A549 (cell line): ENCODE measurements at regions not wholly inside any gene's neighbourhood (a gene's known extent, or its start where the extent isn't known, plus 50 kb on each side); places are given as distances from the start of the nearest gene placed in this dataset.

Experiments used
- CEBPB ChIP-seq, 2 experiments: fragments of >200 bp in 1 of 2; sonication (Bioruptor Twin) in 1 of 2; formaldehyde crosslinking in 1 of 2; IDR thresholded peaks; 2 replicates each; pipeline ENCODE4 v1.6.1; 2012 to 2016
- EHMT2 ChIP-seq: fragments of 200-600 bp; sonication (generic); IDR thresholded peaks from 2 replicates; pipeline ENCODE4 v1.6.1; 2016; ENCODE audit warnings: antibody characterized with exemption, low read depth, mild to moderate bottlenecking, moderate library complexity
- EP300 ChIP-seq, 2 experiments: fragments of >200 bp; sonication (Bioruptor Twin); formaldehyde crosslinking; IDR thresholded peaks; 2 replicates in 1 of 2; 3 replicates in 1 of 2; pipeline ENCODE4 v1.6.1; 2016 to 2017
- FOSL2 ChIP-seq, 2 experiments: fragments of 450-650 bp in 1 of 2; fragments of >200 bp in 1 of 2; sonication (Bioruptor Twin) in 1 of 2; formaldehyde crosslinking; IDR thresholded peaks; 2 replicates each; pipeline versions ENCODE4 v1.5.0 to v1.6.1; 2016 to 2020; ENCODE audit warnings: mild to moderate bottlenecking in 1 of 2, moderate library complexity in 1 of 2
- HEYL ChIP-seq: fragments of 250-450 bp; sonication (Bioruptor Pico); IDR thresholded peaks from 2 replicates; pipeline ENCODE4 v1.8.0; 2021; ENCODE audit warnings: mild to moderate bottlenecking, moderate library complexity
- NPAS2 ChIP-seq: fragments of 250-450 bp; sonication (Bioruptor Pico); IDR thresholded peaks from 2 replicates; pipeline ENCODE4 v1.8.0; 2022; ENCODE audit warnings: mild to moderate bottlenecking, moderate library complexity, borderline replicate concordance
- POLR2A ChIP-seq: IDR thresholded peaks from 2 replicates; pipeline ENCODE4 v1.6.1; 2012; ENCODE audit warnings: mild to moderate bottlenecking, low read length
- RAD21 ChIP-seq, 2 experiments: fragments of >200 bp in 1 of 2; sonication (Bioruptor Twin) in 1 of 2; formaldehyde crosslinking in 1 of 2; IDR thresholded peaks in 1 of 2; conservative IDR thresholded peaks in 1 of 2; 2 replicates in 1 of 2; 3 replicates in 1 of 2; pipeline ENCODE4 v1.6.1; 2012 to 2018; ENCODE audit warnings: inconsistent platforms in 1 of 2
- RNF2 ChIP-seq: fragments of 200-600 bp; sonication (generic); IDR thresholded peaks from 2 replicates; pipeline ENCODE4 v1.6.1; 2016; ENCODE audit warnings: low read depth, mild to moderate bottlenecking, antibody characterized with exemption, moderate library complexity, borderline replicate concordance
- TP53 ChIP-seq: fragments of 250-450 bp; sonication (Bioruptor Pico); IDR thresholded peaks from 2 replicates; pipeline ENCODE4 v1.5.0; 2021; ENCODE audit warnings: mild to moderate bottlenecking, moderate library complexity
- TF ChIP-seq, protein P1 (sequence below): fragments of >200 bp; sonication (Bioruptor Twin); formaldehyde crosslinking; IDR thresholded peaks from 3 replicates; pipeline ENCODE4 v1.5.1; 2016
- TF ChIP-seq, protein P2 (sequence below): fragments of 450-650 bp; IDR thresholded peaks from 2 replicates; pipeline ENCODE4 v1.6.1; 2014; ENCODE audit warnings: antibody characterized with exemption
- TF ChIP-seq, protein P3 (sequence below): fragments of 200-600 bp; sonication (generic); IDR thresholded peaks from 2 replicates; pipeline ENCODE4 v1.6.1; 2016; ENCODE audit warnings: antibody characterized with exemption, mild to moderate bottlenecking, moderate library complexity

DNA sequence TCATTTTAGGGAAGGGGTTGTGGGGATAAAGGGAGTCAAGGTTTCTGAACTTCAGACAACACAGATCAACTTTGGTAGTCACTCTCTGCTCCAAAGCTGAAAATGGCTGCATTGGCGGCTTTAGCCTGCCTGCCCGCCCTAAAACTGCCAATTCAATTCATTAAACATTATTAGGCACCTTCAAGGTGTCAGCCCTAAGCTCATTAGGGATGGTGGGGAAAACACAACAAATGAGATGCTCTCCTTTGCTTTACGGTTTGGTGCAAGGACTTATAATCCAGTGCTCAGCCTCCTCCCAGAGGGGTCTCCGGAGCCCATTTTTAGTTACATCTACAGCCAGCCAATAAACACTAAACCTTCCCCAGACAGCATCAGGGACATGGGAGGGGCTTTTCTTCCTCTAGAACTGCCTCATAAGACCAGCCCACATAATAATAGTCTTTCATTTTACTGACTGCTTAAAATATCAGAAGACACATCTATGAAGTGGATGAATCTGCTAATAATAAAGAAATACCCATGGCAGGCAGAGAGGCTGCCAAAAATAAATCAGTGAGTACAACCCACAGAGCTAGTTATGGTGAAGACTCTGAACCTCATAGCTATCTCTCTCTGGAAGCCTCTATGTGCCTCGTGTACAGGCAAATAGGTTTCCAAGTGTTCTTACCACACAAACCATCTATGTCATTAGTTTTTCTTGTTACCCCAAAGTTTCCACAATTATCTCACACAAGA lies 102.8 kb upstream of the NCAM1 start:
- TF ChIP-seq EP300 (IDR thresholded peaks at IDR 0.05), result no peak
- TF ChIP-seq, protein P1, sequence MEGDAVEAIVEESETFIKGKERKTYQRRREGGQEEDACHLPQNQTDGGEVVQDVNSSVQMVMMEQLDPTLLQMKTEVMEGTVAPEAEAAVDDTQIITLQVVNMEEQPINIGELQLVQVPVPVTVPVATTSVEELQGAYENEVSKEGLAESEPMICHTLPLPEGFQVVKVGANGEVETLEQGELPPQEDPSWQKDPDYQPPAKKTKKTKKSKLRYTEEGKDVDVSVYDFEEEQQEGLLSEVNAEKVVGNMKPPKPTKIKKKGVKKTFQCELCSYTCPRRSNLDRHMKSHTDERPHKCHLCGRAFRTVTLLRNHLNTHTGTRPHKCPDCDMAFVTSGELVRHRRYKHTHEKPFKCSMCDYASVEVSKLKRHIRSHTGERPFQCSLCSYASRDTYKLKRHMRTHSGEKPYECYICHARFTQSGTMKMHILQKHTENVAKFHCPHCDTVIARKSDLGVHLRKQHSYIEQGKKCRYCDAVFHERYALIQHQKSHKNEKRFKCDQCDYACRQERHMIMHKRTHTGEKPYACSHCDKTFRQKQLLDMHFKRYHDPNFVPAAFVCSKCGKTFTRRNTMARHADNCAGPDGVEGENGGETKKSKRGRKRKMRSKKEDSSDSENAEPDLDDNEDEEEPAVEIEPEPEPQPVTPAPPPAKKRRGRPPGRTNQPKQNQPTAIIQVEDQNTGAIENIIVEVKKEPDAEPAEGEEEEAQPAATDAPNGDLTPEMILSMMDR, result no peak
- TF ChIP-seq, protein P2, sequence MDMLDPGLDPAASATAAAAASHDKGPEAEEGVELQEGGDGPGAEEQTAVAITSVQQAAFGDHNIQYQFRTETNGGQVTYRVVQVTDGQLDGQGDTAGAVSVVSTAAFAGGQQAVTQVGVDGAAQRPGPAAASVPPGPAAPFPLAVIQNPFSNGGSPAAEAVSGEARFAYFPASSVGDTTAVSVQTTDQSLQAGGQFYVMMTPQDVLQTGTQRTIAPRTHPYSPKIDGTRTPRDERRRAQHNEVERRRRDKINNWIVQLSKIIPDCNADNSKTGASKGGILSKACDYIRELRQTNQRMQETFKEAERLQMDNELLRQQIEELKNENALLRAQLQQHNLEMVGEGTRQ, result no peak
- TF ChIP-seq HEYL (CRISPR knock-in tag), result no peak
- TF ChIP-seq NPAS2 (CRISPR knock-in tag), result no peak
- TF ChIP-seq TP53 (CRISPR knock-in tag), result no peak
- TF ChIP-seq POLR2A, result no peak
- TF ChIP-seq, protein P3, sequence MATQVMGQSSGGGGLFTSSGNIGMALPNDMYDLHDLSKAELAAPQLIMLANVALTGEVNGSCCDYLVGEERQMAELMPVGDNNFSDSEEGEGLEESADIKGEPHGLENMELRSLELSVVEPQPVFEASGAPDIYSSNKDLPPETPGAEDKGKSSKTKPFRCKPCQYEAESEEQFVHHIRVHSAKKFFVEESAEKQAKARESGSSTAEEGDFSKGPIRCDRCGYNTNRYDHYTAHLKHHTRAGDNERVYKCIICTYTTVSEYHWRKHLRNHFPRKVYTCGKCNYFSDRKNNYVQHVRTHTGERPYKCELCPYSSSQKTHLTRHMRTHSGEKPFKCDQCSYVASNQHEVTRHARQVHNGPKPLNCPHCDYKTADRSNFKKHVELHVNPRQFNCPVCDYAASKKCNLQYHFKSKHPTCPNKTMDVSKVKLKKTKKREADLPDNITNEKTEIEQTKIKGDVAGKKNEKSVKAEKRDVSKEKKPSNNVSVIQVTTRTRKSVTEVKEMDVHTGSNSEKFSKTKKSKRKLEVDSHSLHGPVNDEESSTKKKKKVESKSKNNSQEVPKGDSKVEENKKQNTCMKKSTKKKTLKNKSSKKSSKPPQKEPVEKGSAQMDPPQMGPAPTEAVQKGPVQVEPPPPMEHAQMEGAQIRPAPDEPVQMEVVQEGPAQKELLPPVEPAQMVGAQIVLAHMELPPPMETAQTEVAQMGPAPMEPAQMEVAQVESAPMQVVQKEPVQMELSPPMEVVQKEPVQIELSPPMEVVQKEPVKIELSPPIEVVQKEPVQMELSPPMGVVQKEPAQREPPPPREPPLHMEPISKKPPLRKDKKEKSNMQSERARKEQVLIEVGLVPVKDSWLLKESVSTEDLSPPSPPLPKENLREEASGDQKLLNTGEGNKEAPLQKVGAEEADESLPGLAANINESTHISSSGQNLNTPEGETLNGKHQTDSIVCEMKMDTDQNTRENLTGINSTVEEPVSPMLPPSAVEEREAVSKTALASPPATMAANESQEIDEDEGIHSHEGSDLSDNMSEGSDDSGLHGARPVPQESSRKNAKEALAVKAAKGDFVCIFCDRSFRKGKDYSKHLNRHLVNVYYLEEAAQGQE, result no peak
- no peak for TF ChIP-seq RNF2
- no peak for TF ChIP-seq FOSL2 (IDR thresholded peaks at IDR 0.05)
- no peak for TF ChIP-seq FOSL2 (CRISPR knock-in tag; IDR thresholded peaks at IDR 0.05)
- TF ChIP-seq RAD21 (conservative IDR thresholded peaks at IDR 0.05 in 1 of 2, IDR thresholded peaks at IDR 0.05 in 1 of 2), result no peak
- no peak for TF ChIP-seq EHMT2
- no peak for TF ChIP-seq CEBPB (IDR thresholded peaks at IDR 0.05)
